ENCODE measurements at regions not wholly inside any gene's neighbourhood (a gene's known extent, or its start where the extent isn't known, plus 50 kb on each side); places are given as distances from the start of the nearest gene placed in this dataset.

DNA sequence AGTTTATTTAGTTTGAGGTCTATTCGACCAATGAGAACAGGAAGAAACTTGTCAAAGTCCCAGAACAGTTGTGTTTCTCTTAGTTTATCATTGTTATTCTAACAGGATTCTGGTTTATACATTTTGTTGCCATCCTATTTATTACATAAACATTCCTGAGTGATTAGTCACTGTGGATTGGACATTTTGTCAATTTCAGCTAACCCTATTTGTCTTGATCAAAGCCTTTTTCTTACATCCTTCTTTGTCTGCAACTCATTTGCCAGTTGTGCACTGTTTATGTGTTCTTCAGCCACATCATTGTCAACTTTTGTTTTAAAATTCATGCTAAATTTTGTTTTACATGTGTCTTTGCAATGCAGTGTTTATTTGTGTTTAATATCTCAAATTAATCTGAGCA, 886.0 kb upstream of the SLC10A2 start:
- TF ChIP-seq, protein P1, sequence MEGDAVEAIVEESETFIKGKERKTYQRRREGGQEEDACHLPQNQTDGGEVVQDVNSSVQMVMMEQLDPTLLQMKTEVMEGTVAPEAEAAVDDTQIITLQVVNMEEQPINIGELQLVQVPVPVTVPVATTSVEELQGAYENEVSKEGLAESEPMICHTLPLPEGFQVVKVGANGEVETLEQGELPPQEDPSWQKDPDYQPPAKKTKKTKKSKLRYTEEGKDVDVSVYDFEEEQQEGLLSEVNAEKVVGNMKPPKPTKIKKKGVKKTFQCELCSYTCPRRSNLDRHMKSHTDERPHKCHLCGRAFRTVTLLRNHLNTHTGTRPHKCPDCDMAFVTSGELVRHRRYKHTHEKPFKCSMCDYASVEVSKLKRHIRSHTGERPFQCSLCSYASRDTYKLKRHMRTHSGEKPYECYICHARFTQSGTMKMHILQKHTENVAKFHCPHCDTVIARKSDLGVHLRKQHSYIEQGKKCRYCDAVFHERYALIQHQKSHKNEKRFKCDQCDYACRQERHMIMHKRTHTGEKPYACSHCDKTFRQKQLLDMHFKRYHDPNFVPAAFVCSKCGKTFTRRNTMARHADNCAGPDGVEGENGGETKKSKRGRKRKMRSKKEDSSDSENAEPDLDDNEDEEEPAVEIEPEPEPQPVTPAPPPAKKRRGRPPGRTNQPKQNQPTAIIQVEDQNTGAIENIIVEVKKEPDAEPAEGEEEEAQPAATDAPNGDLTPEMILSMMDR (IDR thresholded peaks at IDR 0.05) = no peak
- no peak for TF ChIP-seq EP300 (IDR thresholded peaks at IDR 0.05)
- no peak for TF ChIP-seq POLR2A (IDR thresholded peaks at IDR 0.05)
